Epithelial cell of esophagus (primary cell): ENCODE measurements at regions not wholly inside any gene's neighbourhood (a gene's known extent, or its start where the extent isn't known, plus 50 kb on each side); places are given as distances from the start of the nearest gene placed in this dataset.

Experiments used
- DNase-seq: peaks from one replicate; pipeline ENCODE4 v3.0.0; 2010; ENCODE audit warnings: low read depth
- H3K4me3 ChIP-seq: 2 replicates; pipeline ENCODE4 v1.5.1; 2011; ENCODE audit warnings: mild to moderate bottlenecking, low read length, control low read depth
- TF ChIP-seq, protein P1 (sequence below): IDR thresholded peaks from 2 replicates; pipeline ENCODE4 v1.5.1; 2011; ENCODE audit warnings: low read depth, mild to moderate bottlenecking, low read length, control low read depth, inconsistent platforms; ENCODE audit not compliant: insufficient read depth; ENCODE audit errors: missing control alignments

DNA sequence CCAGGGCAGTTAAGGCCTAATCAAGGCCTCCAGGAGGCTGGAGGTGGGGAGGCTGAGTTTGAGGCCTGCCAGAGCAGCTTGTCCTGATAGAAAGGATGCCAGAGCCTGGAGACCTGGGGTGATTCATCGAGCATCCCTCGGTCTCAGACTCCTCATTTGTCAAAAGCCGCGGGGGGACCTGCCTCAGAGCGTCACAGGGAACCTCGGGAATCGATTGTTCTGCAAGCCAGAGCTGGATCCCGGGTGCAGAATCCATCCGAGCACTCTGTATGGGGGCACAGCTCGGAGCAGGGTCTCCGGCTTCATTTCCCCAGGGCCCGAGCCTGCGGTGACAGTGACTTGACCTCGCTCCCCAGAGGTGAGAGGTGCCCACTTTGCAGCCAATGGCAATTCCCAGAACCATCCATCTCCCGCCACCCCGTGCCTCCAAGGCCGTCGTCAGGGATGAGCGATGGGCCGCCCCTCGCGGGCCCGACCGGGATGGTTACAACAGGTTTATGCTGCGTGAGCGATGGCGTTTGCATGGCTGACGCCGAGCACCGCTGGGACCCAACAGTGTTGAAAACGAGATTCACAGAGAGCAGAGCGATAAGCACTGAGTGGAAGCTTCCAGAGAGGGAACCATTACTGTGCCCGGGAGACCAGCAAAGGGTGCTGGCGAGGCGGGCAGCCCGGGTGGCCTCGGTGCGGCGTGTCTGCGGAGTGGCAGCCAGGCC is 117.1 kb upstream of the GSE1 start:
- no peak overlapping the region for H3K4me3 ChIP-seq
- TF ChIP-seq, protein P1, sequence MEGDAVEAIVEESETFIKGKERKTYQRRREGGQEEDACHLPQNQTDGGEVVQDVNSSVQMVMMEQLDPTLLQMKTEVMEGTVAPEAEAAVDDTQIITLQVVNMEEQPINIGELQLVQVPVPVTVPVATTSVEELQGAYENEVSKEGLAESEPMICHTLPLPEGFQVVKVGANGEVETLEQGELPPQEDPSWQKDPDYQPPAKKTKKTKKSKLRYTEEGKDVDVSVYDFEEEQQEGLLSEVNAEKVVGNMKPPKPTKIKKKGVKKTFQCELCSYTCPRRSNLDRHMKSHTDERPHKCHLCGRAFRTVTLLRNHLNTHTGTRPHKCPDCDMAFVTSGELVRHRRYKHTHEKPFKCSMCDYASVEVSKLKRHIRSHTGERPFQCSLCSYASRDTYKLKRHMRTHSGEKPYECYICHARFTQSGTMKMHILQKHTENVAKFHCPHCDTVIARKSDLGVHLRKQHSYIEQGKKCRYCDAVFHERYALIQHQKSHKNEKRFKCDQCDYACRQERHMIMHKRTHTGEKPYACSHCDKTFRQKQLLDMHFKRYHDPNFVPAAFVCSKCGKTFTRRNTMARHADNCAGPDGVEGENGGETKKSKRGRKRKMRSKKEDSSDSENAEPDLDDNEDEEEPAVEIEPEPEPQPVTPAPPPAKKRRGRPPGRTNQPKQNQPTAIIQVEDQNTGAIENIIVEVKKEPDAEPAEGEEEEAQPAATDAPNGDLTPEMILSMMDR: no peak
- no peak for DNase-seq

DNA sequence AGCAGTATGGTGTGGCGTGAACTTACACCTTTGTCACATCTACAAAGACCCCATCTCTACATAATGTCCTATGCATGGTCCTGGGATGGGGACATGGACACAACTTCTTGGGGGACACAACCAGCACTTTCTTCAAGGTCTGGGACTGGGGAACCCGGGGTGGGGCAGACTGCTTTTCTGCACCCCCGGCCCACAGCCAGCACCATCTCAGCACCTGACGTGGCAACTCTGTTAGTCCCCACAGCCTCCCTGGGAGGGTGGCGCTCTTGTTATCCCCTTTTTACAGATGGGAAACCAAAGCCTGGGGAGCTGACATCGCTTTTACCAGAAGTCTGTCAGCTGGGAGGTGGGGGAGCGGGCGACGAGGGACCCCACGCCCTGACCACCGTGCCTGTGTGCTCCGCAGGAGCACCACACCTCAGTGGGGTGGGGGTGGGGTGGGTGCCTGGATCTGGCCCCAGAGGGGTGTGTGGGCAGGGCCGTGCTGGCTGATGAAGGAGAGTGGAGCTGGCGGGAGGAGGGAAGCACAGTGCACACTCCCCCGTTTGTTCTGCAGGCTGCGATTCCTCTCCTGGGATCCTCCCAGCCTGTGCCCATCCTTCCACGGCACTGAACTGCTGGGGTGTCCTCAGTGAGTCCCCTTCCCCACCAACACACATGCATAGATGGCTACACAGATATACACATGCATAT is 115.4 kb upstream of the GSE1 start:
- TF ChIP-seq, protein P1: no peak

GRCh38 chr16:85498607-85499006 is 114.5 kb upstream of the GSE1 start:
- H3K4me3 ChIP-seq: no peak overlapping the region
- DNase-seq: no peak
- TF ChIP-seq, protein P1: no peak

More for the DNA sequence above, 115.4 kb upstream of the GSE1 start:
- H3K4me3 ChIP-seq: no peak overlapping the region
- DNase-seq: no peak

DNA sequence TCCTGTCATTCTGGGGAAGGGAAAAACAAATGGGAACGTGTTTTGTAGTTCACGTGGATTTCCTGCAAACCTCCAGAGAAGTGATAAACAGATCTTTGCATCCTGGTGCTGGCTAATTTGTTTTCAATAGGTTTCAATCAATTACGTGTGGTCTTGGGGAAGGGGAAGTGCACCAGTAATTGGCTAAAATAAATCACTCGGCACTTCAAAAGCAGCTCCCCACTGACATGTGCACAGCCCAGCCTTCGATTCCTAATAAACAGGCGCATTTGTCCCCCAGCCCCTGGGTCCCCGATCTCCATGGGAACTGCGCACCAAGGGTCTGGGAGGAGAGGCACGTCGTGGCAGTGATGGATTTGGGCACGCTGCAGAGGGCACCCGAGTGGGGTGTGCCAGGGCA is 112.9 kb upstream of the GSE1 start:
- TF ChIP-seq, protein P1: no peak
- H3K4me3 ChIP-seq: no peak overlapping the region
- DNase-seq: no peak

DNA sequence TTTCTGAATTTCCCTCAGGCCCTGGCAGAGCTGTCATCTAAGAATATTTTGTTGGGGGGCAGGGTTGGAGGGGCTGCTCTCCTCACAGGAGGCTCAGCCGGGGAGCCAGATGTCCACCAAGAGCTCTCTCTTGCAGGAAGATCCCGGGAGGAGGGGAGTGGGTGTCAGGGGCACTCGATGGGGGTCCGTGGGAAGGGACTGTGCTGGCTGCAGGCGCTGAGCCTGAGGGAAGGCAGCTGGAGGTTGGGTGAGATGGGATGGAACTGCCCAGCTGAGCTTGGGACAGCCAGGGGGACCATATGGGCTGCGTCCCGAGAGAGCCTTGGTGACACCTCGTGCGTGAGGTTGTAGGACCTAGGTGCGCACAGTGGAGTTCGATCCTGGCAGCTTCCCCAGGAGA is 111.2 kb upstream of the GSE1 start:
- TF ChIP-seq, protein P1: no peak
- DNase-seq: no peak
- H3K4me3 ChIP-seq: no peak overlapping the region

GRCh38 chr16:85502357-85502756 is 110.8 kb upstream of the GSE1 start:
- H3K4me3 ChIP-seq: no peak overlapping the region
- TF ChIP-seq, protein P1: no peak
- no peak for DNase-seq

DNA sequence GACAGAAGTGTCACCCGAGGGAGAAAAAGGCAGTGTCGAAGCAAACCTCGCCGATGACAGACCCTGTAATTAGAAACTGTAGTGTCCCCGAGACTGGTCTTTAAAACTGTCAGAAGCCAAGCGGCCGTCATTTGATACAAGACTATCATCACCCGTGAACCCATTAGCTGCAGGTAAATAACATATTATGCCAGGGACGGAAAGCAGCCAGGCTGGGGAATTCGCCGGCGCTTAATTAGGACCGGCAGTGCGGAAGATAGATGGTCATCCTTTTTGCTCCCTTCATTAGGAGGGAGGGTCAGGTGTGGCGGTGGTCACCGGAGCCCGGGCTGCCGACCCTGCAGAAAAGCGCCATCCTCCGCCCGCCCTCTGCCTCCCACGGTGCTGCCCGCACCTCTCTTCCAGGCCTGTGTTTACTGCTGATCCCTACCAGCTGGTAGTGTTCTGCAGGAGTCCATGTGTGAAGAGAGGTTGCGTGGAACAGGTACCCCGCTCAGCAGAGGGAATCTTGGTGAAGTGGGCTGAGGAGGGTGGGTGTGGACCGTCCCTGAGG is 109.4 kb upstream of the GSE1 start:
- TF ChIP-seq, protein P1: no peak
- H3K4me3 ChIP-seq: no peak overlapping the region
- DNase-seq: no peak
